Kidney (tissue), 13 donors: ENCODE measurements at regions not wholly inside any gene's neighbourhood (a gene's known extent, or its start where the extent isn't known, plus 50 kb on each side); places are given as distances from the start of the nearest gene placed in this dataset.

Experiments
- DNase-seq, 5 donors: peaks; one replicate each; pipeline ENCODE4 v3.0.0-alpha.2; 2013 to 2020
- FAIRE-seq: peaks from 2 replicates; lab custom pipeline; 2012; peaks lifted over from hg19 to GRCh38; lab: Jason Lieb, UNC
- H3K27ac ChIP-seq, 2 donors: one replicate each; pipeline ENCODE4 v1.7.0; 2013; ENCODE audit warnings: low read depth in 2 of 2, low read length in 2 of 2, inconsistent platforms in 1 of 2
- H3K27me3 ChIP-seq: one replicate; pipeline ENCODE4 v1.7.1; 2013; ENCODE audit warnings: low read length, inconsistent platforms; ENCODE audit not compliant: control insufficient read depth, insufficient read depth
- H3K36me3 ChIP-seq, 3 donors: one replicate each; pipeline versions ENCODE4 v1.7.0 to v1.7.1; 2013; ENCODE audit warnings: low read length in 3 of 3, control low read depth in 1 of 3, inconsistent platforms in 1 of 3; ENCODE audit not compliant: insufficient read depth in 3 of 3, control insufficient read depth in 2 of 3
- H3K4me1 ChIP-seq, 3 donors: one replicate each; pipeline versions ENCODE4 v1.7.0 to v1.7.1; 2013; ENCODE audit warnings: low read length in 3 of 3, inconsistent platforms in 1 of 3, low read depth in 1 of 3; ENCODE audit not compliant: control insufficient read depth in 2 of 3, insufficient read depth in 2 of 3
- H3K4me3 ChIP-seq, 3 donors: one replicate each; pipeline versions ENCODE4 v1.7.0 to v1.8.1; 2013; ENCODE audit warnings: low read length in 3 of 3, control low read depth in 1 of 3, inconsistent platforms in 1 of 3
- H3K9ac ChIP-seq, 3 donors: one replicate each; pipeline versions ENCODE4 v1.7.0 to v1.7.1; 2013; ENCODE audit warnings: low read length in 3 of 3, control low read depth in 1 of 3, inconsistent platforms in 1 of 3
- H3K9me3 ChIP-seq, 3 donors: one replicate each; pipeline versions ENCODE4 v1.7.0 to v1.7.1; 2013; ENCODE audit warnings: low read length in 3 of 3, control low read depth in 1 of 3, inconsistent platforms in 1 of 3; ENCODE audit not compliant: control insufficient read depth in 2 of 3, insufficient read depth in 1 of 3
- intact Hi-C: fragments of 100-400 bp; cut with DNase I; formaldehyde crosslinking; loops from one replicate; pipeline ENCODE4 v1.11.1; 2022
- TF ChIP-seq, protein P1 (sequence below): IDR thresholded peaks from 3 replicates; pipeline ENCODE4 v1.5.1; 2012; ENCODE audit warnings: mild to moderate bottlenecking, moderate library complexity, borderline replicate concordance; ENCODE audit not compliant: insufficient read depth; ENCODE audit errors: extremely low read depth
- donor health status: control.
- donor health status: control.
- donor health status: control.
- donor health status: control.
- donor health status: control.
- donor health status: DM: yes; HTN: yes; CAD: no.
- donor health status: Normal renal cell carcinoma (clear cell type).

DNA sequence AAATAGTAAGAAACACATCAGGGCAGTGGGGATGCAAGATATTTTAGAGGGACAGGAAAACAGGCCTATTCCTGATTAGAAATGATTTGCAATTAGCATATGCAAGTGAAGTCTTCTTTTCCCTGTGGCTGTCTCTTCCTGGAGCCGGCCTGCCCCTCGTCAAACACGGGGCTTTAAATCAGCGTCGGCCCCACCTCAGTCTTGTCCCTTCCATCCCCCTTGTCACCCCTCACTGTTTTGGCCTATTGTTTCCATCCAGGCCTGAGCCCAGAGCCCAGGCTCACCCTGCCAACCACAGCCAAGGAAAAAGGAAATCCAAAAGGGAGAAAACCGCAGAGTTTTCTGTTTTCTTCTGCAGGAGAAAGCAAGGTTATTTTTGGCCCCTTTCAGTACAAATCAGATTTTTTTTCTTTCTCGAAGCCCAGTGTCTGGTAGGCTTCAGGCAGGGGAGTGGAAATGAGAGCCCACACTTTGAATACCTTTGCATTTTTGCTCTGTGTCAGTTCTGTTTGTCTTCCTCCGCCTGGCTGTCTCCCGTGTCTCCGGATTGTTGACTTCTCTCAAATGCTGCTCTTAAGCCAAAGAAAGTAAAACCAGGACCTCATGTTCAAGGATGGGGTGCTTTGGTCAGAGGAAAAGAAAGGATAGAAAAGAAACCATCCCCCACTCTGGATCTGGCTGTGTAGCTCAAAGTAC is 399.9 kb upstream of the CDH11 start:
- Histone ChIP-seq H3K27me3 (no peaks in the 10 kb centered on the region), H3K36me3 (no peaks in the 10 kb centered on the region), H3K4me3 (no peak overlapping the region), H3K9me3 (no peaks in the 10 kb centered on the region), H3K9ac (no peak overlapping the region), H3K27ac (no peak overlapping the region), H3K4me1 (peaks cover 0 to 9% (median 0%) of the 10 kb centered on the region in 3 donors)
- intact Hi-C loops, result no loop called here
- TF ChIP-seq, protein P1, sequence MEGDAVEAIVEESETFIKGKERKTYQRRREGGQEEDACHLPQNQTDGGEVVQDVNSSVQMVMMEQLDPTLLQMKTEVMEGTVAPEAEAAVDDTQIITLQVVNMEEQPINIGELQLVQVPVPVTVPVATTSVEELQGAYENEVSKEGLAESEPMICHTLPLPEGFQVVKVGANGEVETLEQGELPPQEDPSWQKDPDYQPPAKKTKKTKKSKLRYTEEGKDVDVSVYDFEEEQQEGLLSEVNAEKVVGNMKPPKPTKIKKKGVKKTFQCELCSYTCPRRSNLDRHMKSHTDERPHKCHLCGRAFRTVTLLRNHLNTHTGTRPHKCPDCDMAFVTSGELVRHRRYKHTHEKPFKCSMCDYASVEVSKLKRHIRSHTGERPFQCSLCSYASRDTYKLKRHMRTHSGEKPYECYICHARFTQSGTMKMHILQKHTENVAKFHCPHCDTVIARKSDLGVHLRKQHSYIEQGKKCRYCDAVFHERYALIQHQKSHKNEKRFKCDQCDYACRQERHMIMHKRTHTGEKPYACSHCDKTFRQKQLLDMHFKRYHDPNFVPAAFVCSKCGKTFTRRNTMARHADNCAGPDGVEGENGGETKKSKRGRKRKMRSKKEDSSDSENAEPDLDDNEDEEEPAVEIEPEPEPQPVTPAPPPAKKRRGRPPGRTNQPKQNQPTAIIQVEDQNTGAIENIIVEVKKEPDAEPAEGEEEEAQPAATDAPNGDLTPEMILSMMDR, result no peak
- DNase-seq, result peak in 2 of 5 donors; percentile 16 to 69
- FAIRE-seq, result no peak

DNA sequence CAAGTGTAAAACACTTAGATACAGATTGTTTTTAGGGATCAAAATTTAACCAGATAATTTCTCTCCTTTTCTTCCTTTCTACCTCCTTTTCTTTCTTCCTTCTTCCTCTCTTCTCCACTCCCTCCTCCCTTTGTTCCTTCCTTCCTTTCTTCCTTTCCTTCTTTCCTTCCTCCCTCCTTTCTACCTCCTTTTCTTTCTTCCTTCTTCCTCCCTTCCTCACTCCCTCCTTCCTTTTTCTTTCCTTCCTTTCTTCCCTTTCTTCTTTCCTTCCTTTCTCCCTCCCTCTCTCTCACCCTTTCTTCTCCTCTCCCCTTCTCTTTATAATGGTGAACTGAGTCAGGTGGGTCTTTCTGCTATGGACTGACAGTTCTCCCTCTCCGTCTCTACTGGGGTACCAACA is 397.5 kb upstream of the CDH11 start:
- Histone ChIP-seq H3K9ac (no peak overlapping the region), H3K4me1 (peaks cover 0 to under 1% (median 0%) of the 10 kb centered on the region in 3 donors), H3K4me3 (no peak overlapping the region), H3K36me3 (no peaks in the 10 kb centered on the region), H3K9me3 (no peaks in the 10 kb centered on the region), H3K27me3 (no peaks in the 10 kb centered on the region), H3K27ac (no peak overlapping the region)
- DNase-seq (no peak), FAIRE-seq (no peak)
- intact Hi-C loops, result no loop called here
- TF ChIP-seq, protein P1, result no peak

DNA sequence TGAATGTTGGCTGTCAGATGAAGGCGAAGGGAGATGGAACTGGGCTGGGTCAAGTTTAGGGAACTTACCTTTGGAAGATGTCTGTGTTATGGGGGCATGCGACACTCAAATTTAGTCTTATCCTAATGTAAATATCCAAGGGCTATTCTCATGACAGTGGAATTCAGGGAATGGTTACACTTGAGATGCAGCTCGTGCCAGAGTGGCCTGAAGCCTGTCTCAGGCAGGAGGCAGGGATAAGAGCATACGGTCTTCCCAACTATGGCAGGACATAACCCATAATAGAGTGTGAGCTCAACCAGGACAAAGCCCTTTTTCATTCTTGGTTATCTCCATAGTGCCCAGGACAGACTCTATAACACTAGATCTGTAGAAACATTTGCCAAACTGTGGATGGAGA is 393.3 kb upstream of the CDH11 start:
- no peaks in the 10 kb centered on the region for H3K9me3 ChIP-seq
- intact Hi-C loops, result no loop called here
- H3K4me1 ChIP-seq, result no peaks in the 10 kb centered on the region
- DNase-seq (no peak), FAIRE-seq (no peak)
- no peak overlapping the region for H3K27ac ChIP-seq
- TF ChIP-seq, protein P1, result no peak
- no peaks in the 10 kb centered on the region for H3K27me3 ChIP-seq
- H3K9ac ChIP-seq, result no peak overlapping the region
- no peak overlapping the region for H3K4me3 ChIP-seq
- no peaks in the 10 kb centered on the region for H3K36me3 ChIP-seq
